ENCODE measurements at regions not wholly inside any gene's neighbourhood (a gene's known extent, or its start where the extent isn't known, plus 50 kb on each side); places are given as distances from the start of the nearest gene placed in this dataset.

GRCh38 chr1:147479864-147480564 lies 61.3 kb upstream of the BCL9 start:
- H3K9me3 ChIP-seq (ENCODE audit: insufficient read depth, low read length), result no peaks in the 10 kb centered on the region
- H3K9ac ChIP-seq (ENCODE audit: low read length), result no peak overlapping the region
- H3K36me3 ChIP-seq (replicated peaks; ENCODE audit: low read depth, low read length), result no peaks in the 10 kb centered on the region
- H3K4me3 ChIP-seq (ENCODE audit: low read length), result no peak overlapping the region
- H3K27me3 ChIP-seq (ENCODE audit: low read depth, low read length), result peaks cover 7% of the 10 kb centered on the region; the same call in 1 of the 2 replicates
- H2AFZ ChIP-seq (ENCODE audit: low read depth, low read length), result no peak overlapping the region
- no peaks in the 10 kb centered on the region for H3K4me1 ChIP-seq (ENCODE audit: low read length)
- H3K4me2 ChIP-seq (ENCODE audit: low read length), result no peak overlapping the region
- no peaks in the 10 kb centered on the region for H4K20me1 ChIP-seq (ENCODE audit: insufficient read depth, low read length)
- TF ChIP-seq CTCF (IDR thresholded peaks at IDR 0.05; ENCODE audit: low read depth, low read length), result no peak
- no peaks in the 10 kb centered on the region for H3K79me2 ChIP-seq (ENCODE audit: low read length)
- no peak overlapping the region for H3K27ac ChIP-seq (ENCODE audit: low read length)

- no peaks in the 10 kb centered on the region for H3K9me3 ChIP-seq (ENCODE audit: insufficient read depth, low read length)
- H2AFZ ChIP-seq (ENCODE audit: low read depth, low read length), result no peak overlapping the region
- H3K4me1 ChIP-seq (ENCODE audit: low read length), result no peaks in the 10 kb centered on the region
- no peaks in the 10 kb centered on the region for H3K36me3 ChIP-seq (replicated peaks; ENCODE audit: low read depth, low read length)
- no peak overlapping the region for H3K9ac ChIP-seq (ENCODE audit: low read length)
- H3K79me2 ChIP-seq (ENCODE audit: low read length), result no peaks in the 10 kb centered on the region
- peaks cover 7% of the 10 kb centered on the region; the same call in 1 of the 2 replicates for H3K27me3 ChIP-seq (ENCODE audit: low read depth, low read length)
- TF ChIP-seq CTCF (IDR thresholded peaks at IDR 0.05; ENCODE audit: low read depth, low read length), result no peak
- no peak for TF ChIP-seq EZH2phosphoT487 (IDR thresholded peaks at IDR 0.05; ENCODE audit: low read depth)
- H3K4me2 ChIP-seq (ENCODE audit: low read length), result no peak overlapping the region
- no peaks in the 10 kb centered on the region for H4K20me1 ChIP-seq (ENCODE audit: insufficient read depth, low read length)
- H3K4me3 ChIP-seq (ENCODE audit: low read length), result no peak overlapping the region
- no peak overlapping the region for H3K27ac ChIP-seq (ENCODE audit: low read length)
Measured at GRCh38 chr1:147480565-147480935, 60.8 kb upstream of the BCL9 start.

GRCh38 chr1:147486876-147487656 lies 54.2 kb upstream of the BCL9 start:
- no peak overlapping the region for H3K9ac ChIP-seq (ENCODE audit: low read length)
- H3K4me2 ChIP-seq (ENCODE audit: low read length), result no peak overlapping the region
- no peak overlapping the region for H3K4me3 ChIP-seq (ENCODE audit: low read length)
- H3K4me1 ChIP-seq (ENCODE audit: low read length), result no peaks in the 10 kb centered on the region
- no peak overlapping the region for H2AFZ ChIP-seq (ENCODE audit: low read depth, low read length)
- no peaks in the 10 kb centered on the region for H3K9me3 ChIP-seq (ENCODE audit: insufficient read depth, low read length)
- H3K27ac ChIP-seq (ENCODE audit: low read length), result no peak overlapping the region
- TF ChIP-seq EZH2phosphoT487 (IDR thresholded peaks at IDR 0.05; ENCODE audit: low read depth) (no peak), CTCF (IDR thresholded peaks at IDR 0.05; ENCODE audit: low read depth, low read length) (no peak)
- peaks cover 22% of the 10 kb centered on the region for H3K27me3 ChIP-seq (ENCODE audit: low read depth, low read length)
- no peaks in the 10 kb centered on the region for H3K36me3 ChIP-seq (replicated peaks; ENCODE audit: low read depth, low read length)
- H3K79me2 ChIP-seq (ENCODE audit: low read length), result no peaks in the 10 kb centered on the region
- no peaks in the 10 kb centered on the region for H4K20me1 ChIP-seq (ENCODE audit: insufficient read depth, low read length)

- H3K4me2 ChIP-seq (ENCODE audit: low read length), result no peak overlapping the region
Measured at GRCh38 chr1:147491098-147491497, 50.2 kb upstream of the BCL9 start.

More at GRCh38 chr1:147491098-147491497, 50.2 kb upstream of the BCL9 start:
- Histone ChIP-seq H2AFZ (ENCODE audit: low read depth, low read length) (no peak overlapping the region), H3K4me3 (ENCODE audit: low read length) (no peak overlapping the region), H3K9ac (ENCODE audit: low read length) (no peak overlapping the region), H3K79me2 (ENCODE audit: low read length) (no peaks in the 10 kb centered on the region), H4K20me1 (ENCODE audit: insufficient read depth, low read length) (no peaks in the 10 kb centered on the region), H3K36me3 (replicated peaks; ENCODE audit: low read depth, low read length) (no peaks in the 10 kb centered on the region), H3K27ac (ENCODE audit: low read length) (no peak overlapping the region), H3K27me3 (ENCODE audit: low read depth, low read length) (peaks cover 18% of the 10 kb centered on the region), H3K4me1 (ENCODE audit: low read length) (no peaks in the 10 kb centered on the region), H3K9me3 (ENCODE audit: insufficient read depth, low read length) (no peaks in the 10 kb centered on the region)
- TF ChIP-seq CTCF (IDR thresholded peaks at IDR 0.05; ENCODE audit: low read depth, low read length), result no peak
- no peak for TF ChIP-seq EZH2phosphoT487 (IDR thresholded peaks at IDR 0.05; ENCODE audit: low read depth)
